ENCODE measurements at regions not wholly inside any gene's neighbourhood (a gene's known extent, or its start where the extent isn't known, plus 50 kb on each side); places are given as distances from the start of the nearest gene placed in this dataset.

DNA sequence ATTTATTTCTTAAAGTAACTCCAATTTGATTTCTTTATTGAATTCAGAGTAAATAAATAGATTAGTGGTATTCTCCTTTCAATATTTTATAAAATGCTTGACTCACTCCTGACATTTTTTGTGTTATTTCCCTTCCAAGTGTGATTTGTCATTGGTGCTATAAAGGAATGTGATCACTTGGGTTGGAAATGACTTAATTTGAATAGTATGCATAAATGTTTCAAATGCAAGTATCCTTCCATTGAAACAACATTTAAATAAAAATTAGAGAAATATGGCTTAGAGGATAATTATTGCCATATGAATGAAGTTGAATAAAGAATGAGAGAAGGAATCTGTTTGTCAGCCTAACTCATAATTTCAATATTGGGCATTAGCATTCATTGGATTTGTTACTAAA, 182.7 kb downstream of the PABPC4L start:
- Mint-ChIP-seq H3K36me3 (no peaks in the 10 kb centered on the region), H3K27ac (no peak overlapping the region), H3K9me3 (peaks cover 0 to 6% (median 1%) of the 10 kb centered on the region in 7 donors), H3K4me1 (no peaks in the 10 kb centered on the region), H3K27me3 (ENCODE audit: low read depth in 3 of 3) (peaks cover 0 to 3% (median 0%) of the 10 kb centered on the region in 3 donors), H3K4me3 (no peak overlapping the region)
- Histone ChIP-seq H3K4me1 (ENCODE audit: control insufficient read depth in 1 of 2, insufficient read depth in 2 of 2, low read length in 2 of 2) (no peaks in the 10 kb centered on the region), H2AFZ (ENCODE audit: insufficient read depth, low read depth, low read length, poor library complexity, severe bottlenecking) (no peak overlapping the region), H3K4me2 (replicated peaks; ENCODE audit: extremely low read depth, low read length, poor library complexity, severe bottlenecking) (no peak overlapping the region), H3K4me3 (replicated peaks in 1 of 3; ENCODE audit: low read depth in 2 of 3, low read length in 3 of 3) (no peak overlapping the region), H3K79me2 (ENCODE audit: insufficient read depth, low read length) (no peaks in the 10 kb centered on the region), H3K36me3 (replicated peaks in 1 of 2; ENCODE audit: control insufficient read depth in 1 of 2, insufficient read depth in 2 of 2, low read length in 2 of 2) (no peaks in the 10 kb centered on the region), H3K9me3 (replicated peaks in 1 of 2; ENCODE audit: control insufficient read depth in 1 of 2, insufficient read depth in 1 of 2, low read length in 2 of 2) (no peaks in the 10 kb centered on the region), H3K27ac (ENCODE audit: low read depth in 1 of 2, low read length in 2 of 2) (no peak overlapping the region), H4K20me1 (ENCODE audit: insufficient read depth, low read length) (no peaks in the 10 kb centered on the region), H3K27me3 (ENCODE audit: control insufficient read depth in 2 of 2, insufficient read depth in 2 of 2, low read length in 2 of 2) (no peaks in the 10 kb centered on the region), H3K9ac (ENCODE audit: insufficient read depth, low read length, poor library complexity, severe bottlenecking) (no peak overlapping the region)
- TF ChIP-seq, protein P1, sequence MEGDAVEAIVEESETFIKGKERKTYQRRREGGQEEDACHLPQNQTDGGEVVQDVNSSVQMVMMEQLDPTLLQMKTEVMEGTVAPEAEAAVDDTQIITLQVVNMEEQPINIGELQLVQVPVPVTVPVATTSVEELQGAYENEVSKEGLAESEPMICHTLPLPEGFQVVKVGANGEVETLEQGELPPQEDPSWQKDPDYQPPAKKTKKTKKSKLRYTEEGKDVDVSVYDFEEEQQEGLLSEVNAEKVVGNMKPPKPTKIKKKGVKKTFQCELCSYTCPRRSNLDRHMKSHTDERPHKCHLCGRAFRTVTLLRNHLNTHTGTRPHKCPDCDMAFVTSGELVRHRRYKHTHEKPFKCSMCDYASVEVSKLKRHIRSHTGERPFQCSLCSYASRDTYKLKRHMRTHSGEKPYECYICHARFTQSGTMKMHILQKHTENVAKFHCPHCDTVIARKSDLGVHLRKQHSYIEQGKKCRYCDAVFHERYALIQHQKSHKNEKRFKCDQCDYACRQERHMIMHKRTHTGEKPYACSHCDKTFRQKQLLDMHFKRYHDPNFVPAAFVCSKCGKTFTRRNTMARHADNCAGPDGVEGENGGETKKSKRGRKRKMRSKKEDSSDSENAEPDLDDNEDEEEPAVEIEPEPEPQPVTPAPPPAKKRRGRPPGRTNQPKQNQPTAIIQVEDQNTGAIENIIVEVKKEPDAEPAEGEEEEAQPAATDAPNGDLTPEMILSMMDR (IDR thresholded peaks at IDR 0.05) = no peak
- intact Hi-C loops (cut with micrococcal nuclease) = no loop called here
- no peak for DNase-seq

DNA sequence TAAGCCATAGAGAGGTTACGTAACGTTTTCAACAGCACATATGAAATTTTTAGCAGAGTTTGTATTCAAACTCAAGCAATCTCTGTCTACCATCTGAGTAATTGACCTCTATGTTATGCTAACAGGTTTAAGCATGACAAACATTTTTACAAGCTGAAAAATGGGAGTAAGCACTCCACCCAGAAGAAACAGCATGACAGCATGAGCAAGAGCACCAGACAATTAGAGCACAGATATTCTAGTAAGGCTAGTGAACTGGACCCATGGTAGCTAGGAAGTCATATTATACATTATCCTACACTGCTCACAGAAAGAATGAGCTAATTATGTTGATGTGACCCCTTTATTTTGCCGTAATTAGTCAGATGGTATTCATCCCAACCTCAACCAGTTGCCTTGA, 200.5 kb downstream of the PABPC4L start:
- H3K9me3 ChIP-seq (replicated peaks in 1 of 2; ENCODE audit: control insufficient read depth in 1 of 2, insufficient read depth in 1 of 2, low read length in 2 of 2) = peaks cover 0 to 3% of the 10 kb centered on the region in 2 donors
- peaks cover 0 to 3% (median 2%) of the 10 kb centered on the region in 7 donors for H3K9me3 Mint-ChIP-seq

More for the DNA sequence above, 200.5 kb downstream of the PABPC4L start:
- TF ChIP-seq, protein P1 (IDR thresholded peaks at IDR 0.05) = no peak
- H3K4me2 ChIP-seq (replicated peaks; ENCODE audit: extremely low read depth, low read length, poor library complexity, severe bottlenecking) = no peak overlapping the region
- no peaks in the 10 kb centered on the region for H3K4me1 ChIP-seq (ENCODE audit: control insufficient read depth in 1 of 2, insufficient read depth in 2 of 2, low read length in 2 of 2)
- H3K27ac ChIP-seq (ENCODE audit: low read depth in 1 of 2, low read length in 2 of 2) = no peak overlapping the region
- intact Hi-C loops (cut with micrococcal nuclease) = no loop called here
- DNase-seq = no peak
- no peaks in the 10 kb centered on the region for H3K36me3 ChIP-seq (replicated peaks in 1 of 2; ENCODE audit: control insufficient read depth in 1 of 2, insufficient read depth in 2 of 2, low read length in 2 of 2)
- no peak overlapping the region for H3K4me3 ChIP-seq (replicated peaks in 1 of 3; ENCODE audit: low read depth in 2 of 3, low read length in 3 of 3)
- H4K20me1 ChIP-seq (ENCODE audit: insufficient read depth, low read length) = no peaks in the 10 kb centered on the region
- no peaks in the 10 kb centered on the region for H3K36me3 Mint-ChIP-seq
- H3K4me3 Mint-ChIP-seq = no peak overlapping the region
- H3K27ac Mint-ChIP-seq = no peak overlapping the region
- no peak overlapping the region for H3K9ac ChIP-seq (ENCODE audit: insufficient read depth, low read length, poor library complexity, severe bottlenecking)
- WGBS (ENCODE audit: insufficient coverage) = no CpG with 5 or more reads among the region's 3 CpGs
- no peaks in the 10 kb centered on the region for H3K79me2 ChIP-seq (ENCODE audit: insufficient read depth, low read length)
- no peak overlapping the region for H2AFZ ChIP-seq (ENCODE audit: insufficient read depth, low read depth, low read length, poor library complexity, severe bottlenecking)
- no peaks in the 10 kb centered on the region for H3K4me1 Mint-ChIP-seq
- no peaks in the 10 kb centered on the region for H3K27me3 ChIP-seq (ENCODE audit: control insufficient read depth in 2 of 2, insufficient read depth in 2 of 2, low read length in 2 of 2)
- no peaks in the 10 kb centered on the region for H3K27me3 Mint-ChIP-seq (ENCODE audit: low read depth in 3 of 3)
